Large intestine (tissue), 3 donors: ENCODE measurements at regions not wholly inside any gene's neighbourhood (a gene's known extent, or its start where the extent isn't known, plus 50 kb on each side); places are given as distances from the start of the nearest gene placed in this dataset.

Experiments used
- DNase-seq, 2 donors: peaks; one replicate each; pipeline versions ENCODE4 v3.0.0 to v3.0.0-alpha.2; 2013
- H3K27ac ChIP-seq: one replicate; pipeline ENCODE4 v1.5.1; 2013; ENCODE audit warnings: low read length
- H3K27me3 ChIP-seq: 2 replicates; pipeline ENCODE4 v1.6.1; 2013; ENCODE audit warnings: low read length; ENCODE audit not compliant: control insufficient read depth, insufficient read depth
- H3K36me3 ChIP-seq: 2 replicates; pipeline ENCODE4 v1.6.1; 2013; ENCODE audit warnings: low read length; ENCODE audit not compliant: control insufficient read depth, insufficient read depth
- H3K4me1 ChIP-seq: one replicate; pipeline ENCODE4 v1.6.1; 2013; ENCODE audit warnings: low read length; ENCODE audit not compliant: control insufficient read depth, insufficient read depth
- H3K4me3 ChIP-seq: one replicate; pipeline ENCODE4 v1.5.1; 2013; ENCODE audit warnings: low read length
- H3K9me3 ChIP-seq: one replicate; pipeline ENCODE4 v1.6.1; 2013; ENCODE audit warnings: mild to moderate bottlenecking, low read depth, low read length, moderate library complexity; ENCODE audit not compliant: control insufficient read depth
- WGBS: methylation state at CpG from one replicate; pipeline ENCODE4 v1.1.5; 2013; ENCODE audit warnings: low lambda C conversion rate; ENCODE audit not compliant: insufficient coverage; 5-methylcytosine and 5-hydroxymethylcytosine counted together

GRCh38 chr14:39860596-39861228, 428.5 kb upstream of the FBXO33 start:
- no peaks in the 10 kb centered on the region for H3K9me3 ChIP-seq
- H3K36me3 ChIP-seq: no peaks in the 10 kb centered on the region
- DNase-seq: no peak
- H3K27me3 ChIP-seq: no peaks in the 10 kb centered on the region
- peak overlapping the region; percentile 68 for H3K27ac ChIP-seq
- WGBS: 93% methylated on average over 3 of the region's 8 CpGs
- H3K4me3 ChIP-seq: no peak overlapping the region
- peaks cover 43% of the 10 kb centered on the region for H3K4me1 ChIP-seq

- Histone ChIP-seq H3K27ac (peak overlapping the region; percentile 68), H3K4me1 (peaks cover 41% of the 10 kb centered on the region), H3K36me3 (no peaks in the 10 kb centered on the region), H3K9me3 (no peaks in the 10 kb centered on the region), H3K27me3 (no peaks in the 10 kb centered on the region), H3K4me3 (no peak overlapping the region)
- DNase-seq: peak in 1 of 2 donors; percentile 29
Observed at GRCh38 chr14:39859314-39859713, 427.1 kb upstream of the FBXO33 start.

GRCh38 chr14:39857376-39858055, 425.3 kb upstream of the FBXO33 start:
- H3K4me1 ChIP-seq: peaks cover 26% of the 10 kb centered on the region
- no peak overlapping the region for H3K4me3 ChIP-seq
- H3K27ac ChIP-seq: no peak overlapping the region
- no peaks in the 10 kb centered on the region for H3K27me3 ChIP-seq
- H3K36me3 ChIP-seq: no peaks in the 10 kb centered on the region
- DNase-seq: no peak
- WGBS: 80% methylated on average over 2 of the region's 7 CpGs
- H3K9me3 ChIP-seq: no peaks in the 10 kb centered on the region

- H3K27ac ChIP-seq: no peak overlapping the region
- no peaks in the 10 kb centered on the region for H3K27me3 ChIP-seq
- DNase-seq: no peak
- H3K4me1 ChIP-seq: peaks cover 2% of the 10 kb centered on the region
- no peak overlapping the region for H3K4me3 ChIP-seq
- H3K9me3 ChIP-seq: no peaks in the 10 kb centered on the region
- H3K36me3 ChIP-seq: no peaks in the 10 kb centered on the region
- WGBS: no CpG with 5 or more reads among the region's 1 CpG
Observed at GRCh38 chr14:39853441-39853840, 421.2 kb upstream of the FBXO33 start.

- no peak for DNase-seq
- WGBS: no CpG with 5 or more reads among the region's 1 CpG
- H3K9me3 ChIP-seq: no peaks in the 10 kb centered on the region
- H3K36me3 ChIP-seq: no peaks in the 10 kb centered on the region
- H3K27me3 ChIP-seq: no peaks in the 10 kb centered on the region
- no peak overlapping the region for H3K27ac ChIP-seq
- H3K4me3 ChIP-seq: no peak overlapping the region
- no peaks in the 10 kb centered on the region for H3K4me1 ChIP-seq
Observed at GRCh38 chr14:39851202-39851601, 419.0 kb upstream of the FBXO33 start.

GRCh38 chr14:39847852-39848251, 415.6 kb upstream of the FBXO33 start:
- Histone ChIP-seq H3K27ac (no peak overlapping the region), H3K27me3 (no peaks in the 10 kb centered on the region), H3K4me3 (no peak overlapping the region), H3K4me1 (no peaks in the 10 kb centered on the region), H3K9me3 (no peaks in the 10 kb centered on the region), H3K36me3 (no peaks in the 10 kb centered on the region)
- DNase-seq: no peak
- WGBS: 90% methylated on average over 2 of the region's 5 CpGs

- DNase-seq: no peak
- Histone ChIP-seq H3K4me1 (no peaks in the 10 kb centered on the region), H3K4me3 (no peak overlapping the region), H3K9me3 (no peaks in the 10 kb centered on the region), H3K27ac (no peak overlapping the region), H3K36me3 (no peaks in the 10 kb centered on the region), H3K27me3 (no peaks in the 10 kb centered on the region)
Observed at GRCh38 chr14:39847194-39847593, 415.0 kb upstream of the FBXO33 start.

- Histone ChIP-seq H3K4me1 (no peaks in the 10 kb centered on the region), H3K9me3 (no peaks in the 10 kb centered on the region), H3K36me3 (no peaks in the 10 kb centered on the region), H3K27me3 (no peaks in the 10 kb centered on the region), H3K27ac (no peak overlapping the region), H3K4me3 (no peak overlapping the region)
- peak in 1 of 2 donors; percentile 26 for DNase-seq
- no CpG with 5 or more reads among the region's 5 CpGs for WGBS
Observed at GRCh38 chr14:39843881-39844280, 411.6 kb upstream of the FBXO33 start.

- DNase-seq: no peak
- no peak overlapping the region for H3K27ac ChIP-seq
- H3K9me3 ChIP-seq: no peaks in the 10 kb centered on the region
- H3K4me3 ChIP-seq: no peak overlapping the region
- no peaks in the 10 kb centered on the region for H3K4me1 ChIP-seq
- H3K36me3 ChIP-seq: no peaks in the 10 kb centered on the region
- H3K27me3 ChIP-seq: no peaks in the 10 kb centered on the region
Observed at GRCh38 chr14:39841088-39841487, 408.9 kb upstream of the FBXO33 start.

GRCh38 chr14:39827901-39828655, 395.8 kb upstream of the FBXO33 start:
- no peak for DNase-seq
- H3K9me3 ChIP-seq: no peaks in the 10 kb centered on the region
- no peaks in the 10 kb centered on the region for H3K4me1 ChIP-seq
- 88% methylated on average over 2 of the region's 2 CpGs for WGBS
- no peaks in the 10 kb centered on the region for H3K36me3 ChIP-seq
- no peaks in the 10 kb centered on the region for H3K27me3 ChIP-seq
- no peak overlapping the region for H3K27ac ChIP-seq
- H3K4me3 ChIP-seq: no peak overlapping the region
